PC-9 (cell line): ENCODE measurements at regions not wholly inside any gene's neighbourhood (a gene's known extent, or its start where the extent isn't known, plus 50 kb on each side); places are given as distances from the start of the nearest gene placed in this dataset.

Source experiments
- BruUV-seq: library from RNA; stranded (reverse); fragments of 400-500 nt; replicated peaks from 2 replicates; lab custom pipeline; 2021; lab: Mats Ljungman, UMichigan
- CTCF ChIA-PET: fragments of 300-600 bp; sonication (Branson Sonifier 250); formaldehyde crosslinking; loops from one replicate; lab custom pipeline; 2022; ENCODE audit warnings: antibody characterized with exemption; lab: Charles Lee
- POLR2A ChIA-PET: fragments of 300-600 bp; sonication (Branson Sonifier 250); formaldehyde crosslinking; loops from one replicate; lab custom pipeline; 2022; ENCODE audit warnings: antibody characterized with exemption; ENCODE audit not compliant: unreplicated experiment; lab: Charles Lee
- DNase-seq, 2 experiments: peaks; one replicate each; pipeline versions ENCODE4 v3.0.0 to v3.0.0-alpha.2; 2015 to 2022; ENCODE audit warnings: mixed read lengths in 1 of 2
- H2AFZ ChIP-seq: fragments of 200-600 bp; sonication (generic); 2 replicates; pipeline ENCODE4 v1.8.1; 2017; ENCODE audit warnings: antibody characterized with exemption
- H3F3A ChIP-seq: fragments of 200-600 bp; sonication (generic); 2 replicates; pipeline ENCODE4 v1.8.1; 2017; ENCODE audit warnings: antibody characterized with exemption, mild to moderate bottlenecking, low read depth; ENCODE audit not compliant: insufficient read depth
- H3K27ac ChIP-seq: fragments of 200-600 bp; sonication (generic); 2 replicates; pipeline ENCODE4 v1.6.1; 2016; ENCODE audit warnings: mixed run types
- H3K27me3 ChIP-seq: fragments of 200-600 bp; sonication (generic); 2 replicates; pipeline ENCODE4 v1.6.1; 2016; ENCODE audit warnings: low read depth, mixed run types; ENCODE audit not compliant: insufficient read depth
- H3K36me3 ChIP-seq: fragments of 200-600 bp; sonication (generic); 2 replicates; pipeline ENCODE4 v1.6.1; 2016; ENCODE audit warnings: low read depth, mixed run types
- H3K4me1 ChIP-seq: fragments of 200-600 bp; sonication (generic); replicated peaks from 2 replicates; pipeline ENCODE4 v1.6.1; 2016; ENCODE audit warnings: mixed run types; ENCODE audit not compliant: insufficient read depth
- H3K4me2 ChIP-seq: fragments of 200-600 bp; sonication (generic); 2 replicates; pipeline ENCODE4 v1.6.1; 2017; ENCODE audit warnings: mixed run types
- H3K4me3 ChIP-seq: fragments of 200-600 bp; sonication (generic); 2 replicates; pipeline ENCODE4 v1.6.1; 2016; ENCODE audit warnings: mixed run types
- H3K79me2 ChIP-seq: fragments of 200-600 bp; sonication (generic); 2 replicates; pipeline ENCODE4 v1.6.1; 2017; ENCODE audit warnings: low read depth, mixed run types
- H3K9me2 ChIP-seq: fragments of 200-600 bp; sonication (generic); 2 replicates; pipeline ENCODE4 v1.8.1; 2017; ENCODE audit warnings: mild to moderate bottlenecking; ENCODE audit not compliant: insufficient read depth
- H3K9me3 ChIP-seq: fragments of 200-600 bp; sonication (generic); 2 replicates; pipeline ENCODE4 v1.8.1; 2016; ENCODE audit warnings: low read depth; ENCODE audit not compliant: insufficient read depth
- H4K20me1 ChIP-seq: fragments of 200-600 bp; sonication (generic); 2 replicates; pipeline ENCODE4 v1.8.1; 2017; ENCODE audit not compliant: insufficient read depth
- EZH2 ChIP-seq: fragments of 200-600 bp; sonication (generic); IDR thresholded peaks from 2 replicates; pipeline ENCODE4 v1.8.0; 2017; ENCODE audit warnings: antibody characterized with exemption, low read depth
- intact Hi-C: fragments of 100-400 bp; cut with micrococcal nuclease; formaldehyde crosslinking; loops from one replicate; pipeline ENCODE4 v1.10.0; 2022; ENCODE audit not compliant: unreplicated experiment
- TF ChIP-seq, protein P1 (sequence below): fragments of 200-600 bp; sonication (generic); conservative IDR thresholded peaks from 2 replicates; pipeline ENCODE4 v1.6.1; 2017; ENCODE audit warnings: mixed run types, antibody characterized with exemption, mild to moderate bottlenecking, moderate library complexity

DNA sequence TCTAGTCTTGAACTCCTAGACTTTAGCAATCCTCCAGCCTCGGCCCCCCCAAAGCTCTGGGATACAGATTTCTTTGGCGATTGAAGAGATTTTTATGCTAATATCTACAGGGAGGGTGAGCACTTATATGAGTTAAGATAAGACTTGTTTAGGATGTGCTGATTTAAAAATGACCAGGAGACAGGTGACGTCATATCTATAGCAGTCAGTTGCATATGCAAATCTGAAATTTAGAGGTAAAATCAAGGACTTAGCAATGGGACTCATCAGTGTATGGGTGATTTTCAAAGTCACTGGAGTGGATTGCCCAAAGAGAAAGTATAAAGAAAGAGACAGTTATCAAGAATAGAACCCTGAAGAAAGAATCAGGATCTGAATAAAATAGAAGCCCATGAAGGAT is 394.5 kb downstream of the ADGRL2 start:
- intact Hi-C loops, result no loop called here
- no peak overlapping the region for H2AFZ ChIP-seq
- H3K4me3 ChIP-seq, result no peak overlapping the region
- TF ChIP-seq, protein P1, sequence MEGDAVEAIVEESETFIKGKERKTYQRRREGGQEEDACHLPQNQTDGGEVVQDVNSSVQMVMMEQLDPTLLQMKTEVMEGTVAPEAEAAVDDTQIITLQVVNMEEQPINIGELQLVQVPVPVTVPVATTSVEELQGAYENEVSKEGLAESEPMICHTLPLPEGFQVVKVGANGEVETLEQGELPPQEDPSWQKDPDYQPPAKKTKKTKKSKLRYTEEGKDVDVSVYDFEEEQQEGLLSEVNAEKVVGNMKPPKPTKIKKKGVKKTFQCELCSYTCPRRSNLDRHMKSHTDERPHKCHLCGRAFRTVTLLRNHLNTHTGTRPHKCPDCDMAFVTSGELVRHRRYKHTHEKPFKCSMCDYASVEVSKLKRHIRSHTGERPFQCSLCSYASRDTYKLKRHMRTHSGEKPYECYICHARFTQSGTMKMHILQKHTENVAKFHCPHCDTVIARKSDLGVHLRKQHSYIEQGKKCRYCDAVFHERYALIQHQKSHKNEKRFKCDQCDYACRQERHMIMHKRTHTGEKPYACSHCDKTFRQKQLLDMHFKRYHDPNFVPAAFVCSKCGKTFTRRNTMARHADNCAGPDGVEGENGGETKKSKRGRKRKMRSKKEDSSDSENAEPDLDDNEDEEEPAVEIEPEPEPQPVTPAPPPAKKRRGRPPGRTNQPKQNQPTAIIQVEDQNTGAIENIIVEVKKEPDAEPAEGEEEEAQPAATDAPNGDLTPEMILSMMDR, result no peak
- TF ChIP-seq EZH2, result no peak
- H3K9me3 ChIP-seq, result no peaks in the 10 kb centered on the region
- H3K27ac ChIP-seq, result no peak overlapping the region
- no peaks in the 10 kb centered on the region for H4K20me1 ChIP-seq
- no peaks in the 10 kb centered on the region; the same call in 1 of the 2 replicates for H3K9me2 ChIP-seq
- CTCF ChIA-PET, result no interaction called here
- H3K4me1 ChIP-seq, result no peaks in the 10 kb centered on the region
- no peaks in the 10 kb centered on the region for H3K36me3 ChIP-seq
- BruUV-seq, result no TSS peak
- H3K27me3 ChIP-seq, result no peaks in the 10 kb centered on the region
- no peaks in the 10 kb centered on the region for H3K79me2 ChIP-seq
- DNase-seq, result no peak
- POLR2A ChIA-PET, result no interaction called here
- no peak overlapping the region for H3K4me2 ChIP-seq
- no peaks in the 10 kb centered on the region for H3F3A ChIP-seq

DNA sequence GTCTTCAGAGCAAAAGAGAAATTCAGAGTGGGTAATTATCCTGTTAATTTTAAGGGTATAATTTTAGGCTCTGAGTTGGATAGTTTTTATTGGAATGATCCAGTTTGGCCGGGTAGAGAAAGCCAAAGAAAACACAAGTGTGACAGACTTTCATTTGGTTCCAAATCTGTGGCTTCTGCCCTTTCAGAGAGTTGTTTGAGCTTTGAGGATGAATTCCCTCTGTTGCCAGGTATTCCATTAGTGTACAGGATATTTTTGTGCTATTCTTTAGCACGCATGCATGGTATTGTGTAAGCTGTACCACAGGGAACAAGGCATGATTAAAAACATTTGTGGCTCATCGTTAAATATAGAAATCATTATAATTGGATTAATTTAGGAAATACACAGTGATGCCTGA is 384.4 kb downstream of the ADGRL2 start:
- no peaks in the 10 kb centered on the region for H3K4me1 ChIP-seq
- H3K4me3 ChIP-seq, result no peak overlapping the region
- H3K27me3 ChIP-seq, result no peaks in the 10 kb centered on the region
- H2AFZ ChIP-seq, result no peak overlapping the region
- POLR2A ChIA-PET, result no interaction called here
- no peak for DNase-seq
- no peak overlapping the region for H3K27ac ChIP-seq
- H3K4me2 ChIP-seq, result no peak overlapping the region
- no TSS peak for BruUV-seq
- H3K79me2 ChIP-seq, result no peaks in the 10 kb centered on the region
- no peaks in the 10 kb centered on the region for H3K9me2 ChIP-seq
- CTCF ChIA-PET, result no interaction called here
- no peaks in the 10 kb centered on the region; the same call in 1 of the 2 replicates for H3K9me3 ChIP-seq
- TF ChIP-seq EZH2, result no peak
- TF ChIP-seq, protein P1, result no peak
- H3K36me3 ChIP-seq, result no peaks in the 10 kb centered on the region
- H4K20me1 ChIP-seq, result no peaks in the 10 kb centered on the region
- H3F3A ChIP-seq, result no peaks in the 10 kb centered on the region
- intact Hi-C loops, result no loop called here

DNA sequence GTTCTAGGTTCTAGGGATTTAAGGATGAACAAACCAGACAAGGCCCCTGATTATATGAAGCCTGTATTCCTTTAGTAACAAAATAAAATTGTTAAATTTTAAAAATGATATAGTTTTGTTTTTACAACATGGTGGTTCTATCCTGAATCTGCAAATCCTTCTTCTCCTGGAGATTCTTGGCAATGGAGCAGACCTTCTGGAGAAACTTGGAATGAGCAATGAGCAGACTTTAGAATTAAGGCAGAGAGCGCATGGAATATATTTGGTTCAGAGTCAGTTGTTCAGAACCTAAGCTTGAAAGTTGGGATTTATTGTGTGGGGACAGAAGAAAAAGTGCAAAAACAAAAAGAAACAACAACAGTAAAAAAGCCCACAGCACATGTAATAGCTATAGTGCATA is 381.1 kb downstream of the ADGRL2 start:
- Histone ChIP-seq H3K4me2 (no peak overlapping the region), H3K27ac (no peak overlapping the region), H3K9me2 (no peaks in the 10 kb centered on the region; the same call in 1 of the 2 replicates), H3K36me3 (no peaks in the 10 kb centered on the region), H4K20me1 (no peaks in the 10 kb centered on the region), H3F3A (no peaks in the 10 kb centered on the region), H3K9me3 (no peaks in the 10 kb centered on the region; the same call in 1 of the 2 replicates), H3K4me1 (no peaks in the 10 kb centered on the region), H2AFZ (no peak overlapping the region), H3K79me2 (no peaks in the 10 kb centered on the region), H3K27me3 (no peaks in the 10 kb centered on the region), H3K4me3 (no peak overlapping the region)
- ChIA-PET POLR2A (no interaction called here), CTCF (no interaction called here)
- no peak for TF ChIP-seq EZH2
- TF ChIP-seq, protein P1, result no peak
- intact Hi-C loops, result no loop called here
- no TSS peak for BruUV-seq
- no peak for DNase-seq
